HG03378 (cell line): ENCODE measurements at regions not wholly inside any gene's neighbourhood (a gene's known extent, or its start where the extent isn't known, plus 50 kb on each side); places are given as distances from the start of the nearest gene placed in this dataset.
"Not testable (repeated sequence)": the region's sequence is repeated elsewhere in the genome, so short reads cannot be mapped to it uniquely, and the experiment has no call there.

ENCODE experiments used
- ATAC-seq: cut with Tn5 transposase; IDR thresholded peaks from one replicate; pipeline ENCODE4 v1.9.1; 2021; ENCODE audit warnings: mild to moderate bottlenecking, moderate library complexity; ENCODE audit not compliant: unreplicated experiment

DNA sequence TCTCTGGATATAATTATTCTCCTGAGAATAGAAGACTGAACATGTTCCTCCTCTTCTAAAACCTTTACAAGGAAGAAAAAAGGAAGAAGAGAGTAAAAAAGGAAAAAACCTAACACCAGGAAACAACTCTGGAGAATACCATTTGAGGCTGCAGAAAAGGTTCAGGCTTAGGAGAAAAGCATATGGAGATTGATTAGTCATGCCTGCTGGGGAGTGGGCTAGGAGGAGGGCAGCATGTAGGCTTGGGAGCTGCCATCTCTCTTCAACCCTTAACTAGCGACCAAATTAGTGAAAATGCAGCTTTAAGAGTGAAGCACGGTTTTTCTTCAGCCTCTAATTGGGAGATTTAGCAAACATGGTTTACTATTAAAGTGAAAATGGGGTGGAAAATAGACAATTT lies 273.0 kb upstream of the CRY1 start:
- ATAC-seq, result no peak

GRCh38 chr12:107368586-107368985 lies 275.2 kb upstream of the CRY1 start:
- ATAC-seq, result no peak

GRCh38 chr12:107369006-107369405 lies 275.7 kb upstream of the CRY1 start:
- ATAC-seq, result no peak

- ATAC-seq, result no peak
These were observed 276.3 kb upstream of the CRY1 start for GRCh38 chr12:107369679-107370078.

GRCh38 chr12:107372229-107372658 lies 278.9 kb upstream of the CRY1 start:
- ATAC-seq, result no peak

- no peak for ATAC-seq
These were observed 280.0 kb upstream of the CRY1 start for GRCh38 chr12:107373238-107373809.

GRCh38 chr12:107374161-107374840 lies 281.0 kb upstream of the CRY1 start:
- no peak for ATAC-seq

- no peak for ATAC-seq
These were observed 281.9 kb upstream of the CRY1 start for GRCh38 chr12:107375231-107375630.

DNA sequence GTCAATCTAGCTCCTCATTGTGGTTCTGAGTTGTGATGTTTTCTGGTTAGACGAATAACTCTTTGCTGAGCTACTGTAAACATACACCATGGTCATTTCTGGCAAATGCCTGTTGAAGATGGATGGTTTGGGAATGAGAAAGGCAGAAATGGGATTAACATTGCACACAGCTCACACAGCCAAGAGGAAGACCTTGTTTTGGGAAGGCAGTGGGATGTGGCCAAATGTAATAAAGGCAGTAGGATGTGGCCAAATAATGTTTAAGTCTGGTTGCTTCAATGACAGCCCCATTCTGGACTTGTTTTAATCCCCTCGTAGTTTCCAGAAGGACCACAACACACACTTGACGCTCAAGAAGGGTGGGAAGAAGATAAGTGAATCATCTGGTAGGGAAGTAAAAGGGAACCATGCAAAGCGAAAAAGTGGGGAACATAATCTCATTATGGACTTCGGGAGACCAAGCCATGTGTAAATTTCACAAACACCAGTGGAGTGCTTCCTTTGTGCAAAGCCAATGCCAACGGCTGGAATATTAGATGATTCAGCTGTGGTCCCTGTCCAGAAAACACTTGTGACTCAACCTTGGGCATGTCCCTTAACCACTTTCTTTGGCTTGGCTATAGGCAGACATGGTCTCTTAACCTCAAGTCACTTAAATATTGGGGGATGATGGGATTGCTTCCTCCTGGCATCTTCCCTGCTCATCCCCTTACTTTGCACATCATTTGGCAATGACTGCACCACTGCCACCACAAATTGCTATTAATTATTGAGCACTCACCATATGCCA lies 284.4 kb upstream of the CRY1 start:
- ATAC-seq, result no peak

GRCh38 chr12:107378609-107379008 lies 285.3 kb upstream of the CRY1 start:
- no peak for ATAC-seq

DNA sequence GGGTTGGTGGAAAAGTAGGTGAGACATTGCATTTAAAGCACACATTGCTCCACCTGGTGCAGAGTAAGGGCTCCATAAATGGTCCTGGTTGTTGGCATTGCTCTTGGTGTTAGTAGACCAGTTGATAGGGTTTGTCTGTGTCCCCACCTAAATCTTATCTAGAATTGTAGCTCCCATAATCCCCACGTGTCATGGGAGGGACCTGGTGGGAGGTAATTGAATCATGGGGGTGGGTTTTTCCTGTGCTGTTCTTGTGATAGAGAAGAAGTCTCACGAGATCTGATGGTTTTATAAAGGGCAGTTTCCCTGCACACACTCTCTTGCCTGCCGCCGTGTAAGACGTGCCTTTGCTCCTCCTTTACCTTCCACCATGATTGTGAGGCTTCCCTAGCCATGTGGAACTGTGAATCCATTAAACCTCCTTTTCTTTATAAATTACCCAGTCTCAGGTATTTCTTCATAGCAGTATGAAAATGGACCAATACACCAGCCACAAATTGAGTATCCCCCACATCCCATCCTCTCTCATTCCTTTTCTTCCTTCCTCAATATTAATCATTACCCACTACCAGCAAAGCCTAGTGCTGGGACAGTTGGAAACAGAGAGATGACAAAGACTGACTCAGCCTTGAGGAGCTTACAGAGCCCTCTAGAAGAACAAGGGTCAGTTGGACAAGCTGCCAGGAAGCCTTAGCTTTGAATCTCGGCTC lies 285.9 kb upstream of the CRY1 start:
- not testable (repeated sequence) for ATAC-seq

GRCh38 chr12:107379852-107380567 lies 286.7 kb upstream of the CRY1 start:
- no peak for ATAC-seq

GRCh38 chr12:107384645-107385044 lies 291.3 kb upstream of the CRY1 start:
- no peak for ATAC-seq

GRCh38 chr12:107385509-107385908 lies 292.2 kb upstream of the CRY1 start:
- ATAC-seq, result no peak

DNA sequence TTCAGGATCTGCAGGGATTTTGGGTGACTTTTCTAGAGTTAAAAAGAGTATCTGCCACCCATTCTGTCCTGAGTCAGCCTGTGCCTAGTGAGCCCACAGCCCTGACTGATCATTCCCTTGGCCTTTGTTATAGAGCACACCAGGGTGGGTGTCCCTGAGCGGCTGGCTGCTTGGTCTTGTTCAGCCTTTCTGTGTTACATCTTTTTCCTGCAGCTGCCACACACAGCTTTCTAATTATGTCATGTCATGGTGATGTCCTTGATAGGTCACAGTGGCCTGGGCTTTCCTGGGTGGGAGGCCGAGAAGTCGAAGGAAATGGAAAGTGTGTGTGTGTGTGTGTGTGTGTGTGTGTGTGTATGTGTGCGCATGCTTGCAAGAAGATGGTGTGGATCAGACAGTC lies 293.2 kb upstream of the CRY1 start:
- no peak for ATAC-seq

- ATAC-seq, result no peak
These were observed 294.9 kb upstream of the CRY1 start for GRCh38 chr12:107388263-107388662.

GRCh38 chr12:107390414-107390813 lies 295.2 kb upstream of the PWP1 start:
- ATAC-seq, result no peak

- ATAC-seq, result no peak
These were observed 292.4 kb upstream of the PWP1 start for GRCh38 chr12:107393043-107393717.

DNA sequence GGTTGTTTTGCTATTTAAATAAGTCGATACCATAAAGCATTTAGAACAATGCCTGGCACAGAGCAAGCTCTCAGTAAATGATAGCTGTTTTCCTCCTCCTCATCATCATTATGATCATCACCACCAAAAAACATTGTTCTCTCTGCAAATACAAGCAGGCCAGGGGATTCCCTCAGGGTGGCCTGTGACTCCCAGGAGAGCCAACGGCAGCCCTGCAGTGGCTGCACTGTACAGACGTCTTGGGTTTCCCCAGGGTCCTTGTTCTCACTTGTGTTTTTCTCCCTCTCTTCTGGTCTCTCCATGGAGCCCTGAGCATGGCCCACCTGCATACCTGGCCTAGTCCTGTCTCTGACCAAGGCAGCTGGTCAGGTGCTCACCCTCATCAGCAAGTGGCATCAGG lies 290.9 kb upstream of the PWP1 start:
- ATAC-seq, result no peak

DNA sequence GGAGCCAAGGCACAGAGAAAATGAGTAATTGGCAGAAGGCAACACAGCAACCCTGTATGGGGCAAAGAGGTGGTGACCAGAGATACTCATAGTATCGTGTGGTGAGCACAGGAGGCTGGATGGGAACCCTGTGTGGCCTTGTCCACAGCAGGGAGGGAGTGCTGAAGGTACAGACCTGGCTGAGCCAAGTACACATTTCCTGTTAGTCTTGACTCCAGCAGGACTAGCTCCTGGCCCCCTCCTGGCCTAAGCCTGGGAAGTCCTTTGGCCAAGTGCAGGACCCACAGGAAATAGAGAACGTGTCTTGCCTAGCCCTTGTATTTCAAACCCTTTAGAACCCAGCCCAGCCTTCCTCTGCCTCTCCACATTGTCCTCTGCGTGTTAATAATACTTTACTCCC lies 289.8 kb upstream of the PWP1 start:
- ATAC-seq, result no peak
